GM23338 (cell line): ENCODE measurements at regions not wholly inside any gene's neighbourhood (a gene's known extent, or its start where the extent isn't known, plus 50 kb on each side); places are given as distances from the start of the nearest gene placed in this dataset.

ENCODE experiments used
- ATAC-seq: fragments of 200-7000 bp; cut with Tn5 transposase; 3 replicates; pipeline ENCODE4 v1.9.1; 2020
- DNase-seq: peaks from one replicate; pipeline ENCODE4 v3.0.0-alpha.2; 2015; ENCODE audit warnings: low spot score
- H2AFZ ChIP-seq: fragments of 200-600 bp; sonication (generic); 2 replicates; pipeline ENCODE4 v1.8.0; 2016; ENCODE audit warnings: antibody characterized with exemption, mild to moderate bottlenecking, moderate library complexity
- H3F3A ChIP-seq: fragments of 200-600 bp; sonication (generic); replicated peaks from 2 replicates; pipeline ENCODE4 v1.8.0; 2017; ENCODE audit warnings: antibody characterized with exemption, mixed run types, low read depth
- H3K27ac ChIP-seq: fragments of 200-600 bp; sonication (generic); 2 replicates; pipeline ENCODE4 v1.6.1; 2016; ENCODE audit warnings: low read depth
- H3K27me3 ChIP-seq: fragments of 200-600 bp; sonication (generic); 2 replicates; pipeline ENCODE4 v1.8.0; 2016; ENCODE audit warnings: mild to moderate bottlenecking, mixed run types, moderate library complexity; ENCODE audit not compliant: insufficient read depth
- H3K36me3 ChIP-seq: fragments of 200-600 bp; sonication (generic); 2 replicates; pipeline ENCODE4 v1.8.0; 2016; ENCODE audit warnings: mild to moderate bottlenecking; ENCODE audit not compliant: insufficient read depth
- H3K4me1 ChIP-seq: fragments of 200-600 bp; sonication (generic); 2 replicates; pipeline ENCODE4 v1.8.0; 2016; ENCODE audit warnings: mild to moderate bottlenecking, moderate library complexity; ENCODE audit not compliant: insufficient read depth
- H3K4me2 ChIP-seq: fragments of 200-600 bp; sonication (generic); 2 replicates; pipeline ENCODE4 v1.7.1; 2017; ENCODE audit warnings: mixed run types
- H3K4me3 ChIP-seq: fragments of 200-600 bp; sonication (generic); 2 replicates; pipeline ENCODE4 v1.6.1; 2016; ENCODE audit warnings: mixed run types
- H3K79me2 ChIP-seq: fragments of 200-600 bp; sonication (generic); replicated peaks from 2 replicates; pipeline ENCODE4 v1.8.0; 2017; ENCODE audit warnings: mild to moderate bottlenecking; ENCODE audit not compliant: insufficient read depth
- H3K9me2 ChIP-seq: fragments of 200-600 bp; sonication (generic); 2 replicates; pipeline ENCODE4 v1.8.0; 2017; ENCODE audit not compliant: insufficient read depth
- H4K20me1 ChIP-seq: fragments of 200-600 bp; sonication (generic); replicated peaks from 2 replicates; pipeline ENCODE4 v1.8.0; 2017; ENCODE audit warnings: mild to moderate bottlenecking; ENCODE audit not compliant: insufficient read depth
- H3K27ac Mint-ChIP-seq: 2 replicates; pipeline ENCODE4 v1.8.0; 2020; ENCODE audit warnings: inconsistent platforms, mild to moderate bottlenecking, moderate library complexity, mixed read lengths
- H3K27me3 Mint-ChIP-seq: 3 replicates; pipeline ENCODE4 v1.8.0; 2022; ENCODE audit warnings: low read depth, mild to moderate bottlenecking, moderate library complexity, mixed read lengths, inconsistent platforms; ENCODE audit not compliant: insufficient read depth, poor library complexity
- H3K36me3 Mint-ChIP-seq: 3 replicates; pipeline ENCODE4 v1.8.0; 2021; ENCODE audit warnings: low read depth, mild to moderate bottlenecking, inconsistent platforms, moderate library complexity, mixed read lengths
- H3K4me1 Mint-ChIP-seq: 3 replicates; pipeline ENCODE4 v1.8.0; 2020; ENCODE audit warnings: mild to moderate bottlenecking, inconsistent platforms, mixed read lengths
- H3K4me3 Mint-ChIP-seq: 3 replicates; pipeline ENCODE4 v1.8.0; 2021; ENCODE audit warnings: moderate library complexity, mild to moderate bottlenecking, inconsistent platforms, mixed read lengths
- H3K9me3 Mint-ChIP-seq: 3 replicates; pipeline ENCODE4 v1.8.0; 2020; ENCODE audit warnings: moderate library complexity, mild to moderate bottlenecking, inconsistent platforms, mixed read lengths
- ETS1 ChIP-seq: IDR thresholded peaks from 2 replicates; pipeline ENCODE4 v1.6.1; 2016; ENCODE audit warnings: antibody characterized with exemption
- JUNB ChIP-seq: IDR thresholded peaks from one replicate; pipeline ENCODE4 v1.6.1; 2016; ENCODE audit warnings: antibody characterized with exemption; ENCODE audit not compliant: unreplicated experiment
- REST ChIP-seq: IDR thresholded peaks from one replicate; pipeline ENCODE4 v1.6.1; 2018; ENCODE audit warnings: antibody characterized with exemption; ENCODE audit not compliant: unreplicated experiment
- STAT1 ChIP-seq: IDR thresholded peaks from one replicate; pipeline ENCODE4 v1.6.1; 2016; ENCODE audit warnings: antibody characterized with exemption; ENCODE audit not compliant: unreplicated experiment
- ZNF331 ChIP-seq: fragments of 250-450 bp; sonication (Bioruptor Pico); IDR thresholded peaks from 2 replicates; pipeline ENCODE4 v1.5.0; 2020; ENCODE audit warnings: low read depth, mild to moderate bottlenecking, moderate library complexity
- ZNF462 ChIP-seq: fragments of 250-450 bp; sonication (Bioruptor Pico); IDR thresholded peaks from 2 replicates; pipeline ENCODE4 v1.5.0; 2020; ENCODE audit warnings: mild to moderate bottlenecking, moderate library complexity

- no peak overlapping the region for H3K4me2 ChIP-seq
- Mint-ChIP-seq H3K27me3 (no peaks in the 10 kb centered on the region), H3K27ac (no peak overlapping the region), H3K36me3 (no peaks in the 10 kb centered on the region), H3K4me3 (no peak overlapping the region), H3K4me1 (no peaks in the 10 kb centered on the region), H3K9me3 (peaks cover 3% of the 10 kb centered on the region; the same call in 1 of the 3 replicates)
- no peak for DNase-seq
- H3K36me3 ChIP-seq: no peaks in the 10 kb centered on the region
- peaks cover 5% of the 10 kb centered on the region; the same call in 1 of the 2 replicates for H3K9me2 ChIP-seq
- no peaks in the 10 kb centered on the region for H3K79me2 ChIP-seq
- H2AFZ ChIP-seq: no peak overlapping the region
- TF ChIP-seq STAT1 (no peak), REST (no peak), ZNF462 (CRISPR knock-in tag) (no peak), JUNB (no peak), ETS1 (no peak), ZNF331 (CRISPR knock-in tag) (no peak)
- no peak overlapping the region for H3K27ac ChIP-seq
- ATAC-seq: no peak
- no peak overlapping the region for H3K4me3 ChIP-seq
- no peaks in the 10 kb centered on the region for H3K4me1 ChIP-seq
- no peaks in the 10 kb centered on the region for H3K27me3 ChIP-seq
- H3F3A ChIP-seq: no peaks in the 10 kb centered on the region
- H4K20me1 ChIP-seq: no peaks in the 10 kb centered on the region
Observed at GRCh38 chr9:31236344-31236743, 1148.1 kb upstream of the ACO1 start.
